ENCODE measurements at regions not wholly inside any gene's neighbourhood (a gene's known extent, or its start where the extent isn't known, plus 50 kb on each side); places are given as distances from the start of the nearest gene placed in this dataset.

DNA sequence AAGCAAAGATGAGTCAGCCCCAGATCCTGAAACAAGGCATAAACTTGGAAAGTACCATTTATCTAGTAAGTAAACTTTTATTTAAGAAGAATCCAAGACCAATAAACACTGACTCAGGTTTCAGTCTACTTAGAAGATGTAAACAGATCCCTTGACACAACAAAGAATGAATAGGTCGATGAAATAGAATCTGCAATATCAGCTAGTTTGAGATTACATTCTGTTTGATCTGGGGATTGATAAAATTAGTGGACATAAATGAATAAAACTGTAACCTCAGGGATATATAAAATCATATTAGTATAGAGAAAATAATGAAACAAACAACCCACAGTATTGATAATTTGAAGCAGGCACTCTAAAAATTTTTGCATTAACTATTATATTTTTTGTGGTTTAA is 708.9 kb downstream of the FAM181B start:
- intact Hi-C loops (cut with DNase I) = no loop called here
- no peak for DNase-seq (ENCODE audit: low spot score)

DNA sequence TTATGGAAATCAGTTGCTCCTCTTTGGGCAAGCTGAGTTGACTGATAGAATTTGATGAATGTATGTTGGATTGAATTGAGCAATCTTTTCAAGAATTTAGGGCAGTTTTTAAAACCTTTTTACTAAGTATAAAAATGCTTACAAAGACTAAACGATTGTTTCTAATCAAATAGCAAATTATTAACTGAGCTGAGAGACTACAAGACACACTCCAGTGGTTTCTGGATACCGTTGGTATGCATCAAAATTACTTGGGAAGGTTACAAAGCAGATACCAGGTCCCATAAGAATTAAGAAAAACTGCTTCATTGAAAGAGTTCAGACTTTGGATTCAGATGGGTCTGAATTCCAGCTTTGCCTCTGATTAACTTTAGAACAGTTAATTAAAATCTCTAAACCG is 721.4 kb downstream of the FAM181B start:
- intact Hi-C loops (cut with DNase I) = no loop called here
- no peak for DNase-seq (ENCODE audit: low spot score)

DNA sequence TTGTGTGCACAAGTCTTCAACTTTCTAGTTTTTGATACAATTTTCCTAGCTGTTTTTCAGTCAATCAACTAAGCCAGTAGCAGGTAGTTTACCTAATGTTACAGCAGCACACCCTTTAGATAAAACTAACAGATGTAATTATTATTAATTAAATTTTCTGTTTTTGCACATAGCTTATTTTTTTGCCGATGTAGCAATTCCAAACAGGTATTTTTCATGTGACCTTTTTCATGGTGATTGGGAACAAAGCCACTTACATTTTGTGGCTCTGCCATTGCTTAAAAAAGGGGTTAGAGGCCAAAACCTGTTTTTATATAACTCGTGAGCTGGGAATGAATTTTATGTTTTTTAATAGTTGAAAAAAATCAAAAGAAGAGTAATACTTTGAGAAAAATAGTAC is 724.5 kb downstream of the FAM181B start:
- DNase-seq (ENCODE audit: low spot score) = no peak
- intact Hi-C loops (cut with DNase I) = no loop called here

DNA sequence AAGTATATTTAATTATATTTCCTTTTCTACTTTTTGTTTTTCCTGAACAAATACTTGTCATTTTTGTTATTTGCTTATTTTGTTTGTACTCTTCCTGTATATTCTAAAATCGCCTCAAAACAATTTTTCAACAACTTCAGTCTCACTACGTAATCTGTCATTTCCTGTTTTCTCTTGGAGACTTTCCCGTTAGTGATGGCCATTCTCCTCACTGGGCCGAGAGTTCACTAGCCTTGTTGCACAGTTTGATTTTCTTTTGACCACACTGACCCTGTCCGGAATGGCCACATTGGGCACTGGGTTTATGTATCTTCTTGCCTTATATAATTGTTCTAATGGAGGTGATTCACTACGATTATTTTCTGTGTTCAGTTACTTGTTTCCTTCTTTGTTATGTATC is 726.1 kb downstream of the FAM181B start:
- intact Hi-C loops (cut with DNase I) = no loop called here
- DNase-seq (ENCODE audit: low spot score) = no peak

DNA sequence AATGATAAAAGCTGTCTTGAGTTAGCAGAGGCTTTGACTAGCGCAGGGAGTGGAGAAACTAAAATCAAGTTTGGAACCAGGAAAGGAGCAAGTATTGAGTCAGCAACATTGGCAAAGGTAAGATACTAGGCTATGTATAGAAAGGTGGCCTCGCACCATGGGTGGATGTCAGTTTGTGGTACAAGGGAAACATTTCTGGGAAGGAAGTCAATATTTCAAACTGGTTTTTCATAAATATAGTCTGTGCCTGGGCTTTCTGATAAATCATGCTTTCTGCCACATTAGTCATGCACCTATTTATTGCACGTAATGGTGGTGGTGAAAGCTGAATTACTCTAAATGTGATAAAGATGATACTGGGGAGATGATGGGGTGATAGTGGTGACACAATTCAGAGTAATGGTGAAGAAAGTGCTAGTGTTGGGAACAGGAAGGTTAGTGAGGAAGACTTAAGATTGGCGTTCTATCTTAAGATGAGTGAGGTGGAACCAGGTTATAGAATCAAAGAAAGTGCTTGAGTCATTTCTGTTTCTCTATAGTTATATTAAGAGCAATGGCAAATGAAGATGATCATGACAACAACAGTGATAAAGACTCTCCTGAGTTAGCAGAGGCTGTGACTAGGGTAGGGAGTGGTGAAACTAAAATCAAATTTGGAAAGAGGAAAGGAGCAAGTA is 729.0 kb downstream of the FAM181B start:
- intact Hi-C loops (cut with DNase I) = loop anchor here in 1 of 2 donors (1.0 kb wide), 1 partner anchor 9 kb away; no protein-coding TSS in a partner anchor
- DNase-seq (ENCODE audit: low spot score) = no peak

GRCh38 chr11:82003671-82004515 is 729.8 kb downstream of the FAM181B start:
- intact Hi-C loops (cut with DNase I) = loop anchor here in 1 of 2 donors (1.0 kb wide), 1 partner anchor 9 kb away; no protein-coding TSS in a partner anchor
- DNase-seq (ENCODE audit: low spot score) = no peak

- intact Hi-C loops (cut with DNase I) = no loop called here
- no peak for DNase-seq (ENCODE audit: low spot score)
Observed at GRCh38 chr11:82003024-82003423, 730.6 kb downstream of the FAM181B start.

- no peak for DNase-seq (ENCODE audit: low spot score)
- intact Hi-C loops (cut with DNase I) = no loop called here
Observed at GRCh38 chr11:81995889-81996288, 737.8 kb downstream of the FAM181B start.

GRCh38 chr11:81993755-81994154 is 739.9 kb downstream of the FAM181B start:
- intact Hi-C loops (cut with DNase I) = no loop called here
- no peak for DNase-seq (ENCODE audit: low spot score)

DNA sequence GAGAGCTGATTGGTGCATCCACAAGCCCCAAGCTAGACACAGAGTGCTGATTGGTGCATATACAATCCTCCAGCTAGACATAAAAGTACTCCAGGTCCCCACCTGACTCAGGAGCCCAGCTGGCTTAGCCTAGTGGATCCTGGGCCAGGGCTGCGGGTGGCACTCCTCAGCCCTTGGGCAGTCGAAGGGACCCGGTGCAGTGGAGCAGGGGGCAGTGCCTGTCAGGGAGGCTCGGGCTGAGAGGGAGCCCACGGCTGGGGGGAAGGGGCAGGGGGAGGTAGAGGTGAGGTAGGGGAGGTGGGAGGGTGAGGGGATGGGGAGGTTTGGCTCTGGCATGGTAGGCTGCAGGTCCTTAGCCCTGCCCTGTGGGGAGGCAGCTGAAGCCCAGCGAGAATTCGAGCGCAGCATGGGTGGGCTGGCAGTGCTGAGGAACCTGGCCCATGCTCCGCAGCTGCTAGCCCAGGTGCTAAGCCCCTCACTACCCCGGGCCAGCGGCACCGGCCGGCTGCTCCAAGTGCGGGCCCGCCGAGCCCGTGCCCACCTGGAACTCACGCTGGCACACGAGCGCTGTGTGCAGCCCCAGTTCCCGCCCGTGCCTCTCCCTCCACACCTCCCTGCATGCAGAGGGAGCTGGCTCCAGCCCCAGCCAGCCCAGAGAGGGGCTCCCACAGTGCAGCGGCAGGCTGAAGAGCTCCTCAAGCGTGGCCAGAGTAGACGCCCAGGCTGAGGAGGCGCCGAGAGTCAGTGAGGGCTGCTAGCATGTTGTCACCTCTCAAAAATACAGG is 742.8 kb downstream of the FAM181B start:
- peak; percentile 70 for DNase-seq (ENCODE audit: low spot score)
- intact Hi-C loops (cut with DNase I) = no loop called here

DNA sequence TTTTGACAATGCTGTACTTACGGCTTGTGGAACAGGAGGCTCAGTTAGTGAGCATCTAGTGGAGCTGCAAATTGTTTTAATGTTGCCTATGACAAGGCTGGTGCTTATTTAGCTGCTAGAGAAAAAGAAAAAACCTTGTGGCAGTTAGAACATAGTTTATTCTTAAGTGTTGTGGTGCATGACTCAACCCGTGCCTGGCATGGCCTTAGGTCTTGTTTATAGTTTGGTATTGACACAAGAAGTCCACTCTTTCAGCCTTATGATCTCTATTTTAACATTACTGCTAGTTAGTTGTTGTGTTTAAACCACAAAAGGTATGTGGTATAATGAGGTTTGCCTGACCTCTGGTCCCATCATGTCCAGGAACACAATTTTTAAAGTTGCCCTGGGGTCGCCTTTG is 744.6 kb downstream of the FAM181B start:
- intact Hi-C loops (cut with DNase I) = no loop called here
- DNase-seq (ENCODE audit: low spot score) = no peak

- intact Hi-C loops (cut with DNase I) = no loop called here
- peak; percentile 79 for DNase-seq (ENCODE audit: low spot score)
Observed at GRCh38 chr11:81987829-81988472, 745.7 kb downstream of the FAM181B start.

GRCh38 chr11:81986556-81987161 is 747.0 kb downstream of the FAM181B start:
- intact Hi-C loops (cut with DNase I) = no loop called here

GRCh38 chr11:81979448-81979847 is 754.2 kb downstream of the FAM181B start:
- no peak for DNase-seq (ENCODE audit: low spot score)
- intact Hi-C loops (cut with DNase I) = no loop called here

More at GRCh38 chr11:81986556-81987161, 747.0 kb downstream of the FAM181B start:
- peak; percentile 75 for DNase-seq (ENCODE audit: low spot score)

GRCh38 chr11:81975261-81975900 is 758.3 kb downstream of the FAM181B start:
- no peak for DNase-seq (ENCODE audit: low spot score)
- intact Hi-C loops (cut with DNase I) = no loop called here

DNA sequence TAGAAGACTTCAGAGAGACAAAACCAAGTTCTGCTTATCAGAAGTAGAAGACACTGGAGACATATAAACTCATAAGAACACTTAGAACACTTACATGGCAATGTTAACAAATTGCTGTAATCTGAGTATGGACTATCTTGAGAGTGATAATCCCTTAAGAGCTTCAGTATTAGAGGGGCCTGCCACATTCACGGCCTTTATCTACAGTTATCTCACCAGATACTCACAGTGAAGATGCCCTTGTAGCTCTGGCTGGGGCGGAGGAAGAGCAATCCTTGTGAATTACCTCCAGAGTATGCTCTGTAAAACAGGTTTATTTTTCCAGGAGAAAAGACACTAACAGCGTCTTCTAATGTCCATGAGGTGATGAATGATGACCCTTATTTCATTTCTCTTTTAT is 762.8 kb downstream of the FAM181B start:
- DNase-seq (ENCODE audit: low spot score) = no peak
- intact Hi-C loops (cut with DNase I) = no loop called here

DNA sequence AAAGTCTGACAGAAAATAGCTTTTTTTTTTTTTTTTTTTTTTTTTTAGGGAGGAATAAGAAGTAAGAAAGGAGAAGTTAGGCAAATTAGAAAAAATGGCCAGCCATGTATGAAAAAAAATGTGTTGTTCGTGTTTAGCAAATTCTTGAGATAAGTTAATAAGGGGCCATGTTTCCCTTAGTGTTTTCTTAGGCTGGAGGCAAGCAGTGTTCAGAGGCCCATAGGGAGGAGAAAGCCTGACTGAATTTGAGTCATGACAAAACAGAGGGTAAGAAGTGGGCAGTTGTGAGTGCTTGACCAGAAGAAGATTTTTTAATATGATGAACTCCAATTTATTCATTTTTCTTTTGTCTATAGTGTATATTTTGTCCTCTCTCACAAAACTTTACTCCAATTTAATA is 766.4 kb downstream of the FAM181B start:
- intact Hi-C loops (cut with DNase I) = no loop called here
- no peak for DNase-seq (ENCODE audit: low spot score)

GRCh38 chr11:81966340-81966739 is 767.3 kb downstream of the FAM181B start:
- no peak for DNase-seq (ENCODE audit: low spot score)
- intact Hi-C loops (cut with DNase I) = no loop called here

DNA sequence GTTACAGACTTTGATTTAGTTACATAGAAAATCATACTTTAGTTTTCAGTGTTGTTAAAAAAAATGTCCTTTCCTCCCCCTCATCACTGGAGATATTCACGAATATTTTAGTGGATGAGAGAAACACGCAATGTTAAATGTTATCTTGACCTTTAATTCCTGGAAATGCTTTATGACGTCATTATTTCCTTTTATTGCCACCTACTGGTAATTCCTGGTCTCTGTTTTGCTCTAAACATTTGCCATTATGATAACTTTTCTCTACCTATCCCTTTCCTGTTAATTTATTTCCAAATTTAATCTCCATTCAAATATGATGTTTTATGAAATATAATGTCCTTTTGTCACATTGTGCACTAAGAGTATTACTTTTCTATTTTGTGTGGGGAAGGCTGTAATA is 770.6 kb downstream of the FAM181B start:
- intact Hi-C loops (cut with DNase I) = no loop called here
- DNase-seq (ENCODE audit: low spot score) = no peak
